Daoy (cell line): ENCODE measurements at regions not wholly inside any gene's neighbourhood (a gene's known extent, or its start where the extent isn't known, plus 50 kb on each side); places are given as distances from the start of the nearest gene placed in this dataset.
"Not testable (repeated sequence)": the region's sequence is repeated elsewhere in the genome, so short reads cannot be mapped to it uniquely, and the experiment has no call there.

Source experiments
- DNase-seq: peaks from one replicate; pipeline ENCODE4 v3.0.0-alpha.2; 2015; ENCODE audit warnings: low read depth

DNA sequence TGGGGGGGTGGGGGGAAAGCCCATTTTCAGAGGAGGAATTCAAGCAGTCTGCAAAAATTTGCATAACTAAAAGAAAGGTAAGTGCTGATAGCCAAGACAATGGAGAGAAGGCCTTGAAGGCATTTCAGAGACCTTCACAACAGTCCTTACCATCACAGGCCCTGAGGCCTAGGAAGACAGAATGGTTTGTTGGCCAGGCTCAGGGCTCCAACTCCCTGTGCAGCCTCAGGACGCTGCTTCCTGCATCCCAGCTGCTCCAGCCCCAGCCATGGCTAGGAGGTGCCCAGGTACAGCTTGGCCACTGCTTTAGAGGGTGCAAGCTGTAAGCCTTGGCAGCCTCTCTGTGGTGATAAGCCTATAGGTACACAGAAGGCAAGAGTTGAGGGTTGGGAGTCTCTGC is 571.6 kb downstream of the MATN1 start:
- DNase-seq = no peak

GRCh38 chr1:30151119-30151518 is 572.3 kb downstream of the MATN1 start:
- DNase-seq = no peak

DNA sequence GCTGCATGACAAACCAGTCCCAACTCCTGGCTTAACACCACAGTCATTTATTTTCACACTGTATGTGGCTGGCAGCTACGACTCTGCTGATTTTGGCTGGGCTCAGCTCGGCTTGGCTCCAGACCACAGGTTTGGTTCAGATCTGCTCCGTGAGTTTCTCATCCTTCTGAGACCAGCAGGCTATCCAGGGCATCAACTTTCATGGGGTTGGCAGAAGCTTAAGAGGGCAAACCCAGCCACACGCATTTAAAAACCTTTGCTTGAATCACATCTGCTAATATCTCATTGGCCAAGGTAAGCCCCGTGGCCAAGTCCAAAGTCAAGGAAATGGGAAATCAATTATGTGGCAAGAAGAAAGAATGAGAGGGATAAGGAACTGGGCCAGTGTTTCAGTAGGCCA is 574.2 kb downstream of the MATN1 start:
- DNase-seq = no peak

- no peak for DNase-seq
Observed at GRCh38 chr1:30148676-30149075, 574.7 kb downstream of the MATN1 start.

DNA sequence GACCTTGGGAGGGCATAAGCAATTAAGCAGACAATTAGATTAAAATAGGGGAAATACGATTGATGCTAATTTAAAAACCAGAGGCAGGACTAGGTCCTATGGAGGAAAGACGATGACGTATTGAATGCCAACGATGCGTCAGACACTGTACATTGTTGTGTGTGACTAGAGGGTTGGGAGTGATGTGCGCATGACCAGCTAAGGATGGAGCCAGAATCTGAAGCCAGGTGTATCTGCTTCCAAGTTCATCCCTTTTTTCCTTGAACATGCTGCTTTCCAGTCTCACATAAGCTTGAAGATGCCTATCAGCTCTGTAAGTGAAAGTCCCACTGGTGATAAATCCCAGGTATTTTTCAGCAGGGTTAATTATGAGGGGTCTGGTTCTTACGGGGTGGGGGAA is 576.2 kb downstream of the MATN1 start:
- DNase-seq = peak; percentile 50

GRCh38 chr1:30146448-30146847 is 576.9 kb downstream of the MATN1 start:
- peak; percentile 25 for DNase-seq

DNA sequence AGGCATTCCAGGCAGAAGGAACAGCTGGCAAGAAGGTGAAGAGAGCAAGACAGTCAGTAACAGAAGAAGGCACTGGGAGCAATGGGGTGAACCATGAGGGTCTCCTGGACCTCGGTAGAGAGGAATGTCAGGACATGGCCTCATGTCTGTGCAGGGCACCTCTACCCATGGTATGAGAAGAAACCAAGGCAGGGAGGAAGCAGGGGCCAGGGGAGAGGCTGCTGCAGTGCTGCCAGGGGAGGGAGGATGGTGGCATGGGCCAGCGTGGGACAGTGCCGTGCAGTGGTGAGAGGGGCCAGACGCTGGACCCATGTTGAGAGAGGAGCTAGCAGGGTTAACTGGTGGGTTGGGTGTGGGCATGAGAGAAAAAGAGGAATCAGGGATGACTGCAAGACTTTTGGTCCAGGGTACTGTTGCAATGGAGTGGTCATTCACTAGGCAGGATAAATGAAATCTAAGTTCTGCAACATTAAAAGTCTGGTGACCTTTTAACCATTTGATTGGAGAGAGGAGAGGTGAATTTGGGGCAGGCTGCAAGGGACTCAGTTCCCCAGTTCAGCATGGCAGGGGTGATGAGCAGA is 577.6 kb downstream of the MATN1 start:
- no peak for DNase-seq

DNA sequence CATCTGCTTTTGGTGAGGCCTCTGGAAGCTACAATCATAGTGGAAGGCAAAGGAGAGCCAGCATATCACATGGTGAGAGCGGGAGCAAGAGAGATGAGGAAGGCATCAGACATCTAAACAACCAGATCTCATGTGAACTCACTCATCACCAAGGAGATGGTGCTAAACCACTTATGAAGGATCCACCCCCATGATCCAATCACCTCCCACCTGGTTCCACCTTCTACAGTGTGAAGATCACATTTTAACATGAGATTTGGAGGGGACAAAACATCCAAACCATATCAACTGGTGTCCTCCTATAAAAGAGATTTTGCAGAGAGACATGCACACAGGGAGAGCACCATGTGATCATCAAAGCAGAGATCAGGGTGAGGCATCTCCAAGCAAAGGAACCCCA is 578.6 kb downstream of the MATN1 start:
- no peak for DNase-seq

DNA sequence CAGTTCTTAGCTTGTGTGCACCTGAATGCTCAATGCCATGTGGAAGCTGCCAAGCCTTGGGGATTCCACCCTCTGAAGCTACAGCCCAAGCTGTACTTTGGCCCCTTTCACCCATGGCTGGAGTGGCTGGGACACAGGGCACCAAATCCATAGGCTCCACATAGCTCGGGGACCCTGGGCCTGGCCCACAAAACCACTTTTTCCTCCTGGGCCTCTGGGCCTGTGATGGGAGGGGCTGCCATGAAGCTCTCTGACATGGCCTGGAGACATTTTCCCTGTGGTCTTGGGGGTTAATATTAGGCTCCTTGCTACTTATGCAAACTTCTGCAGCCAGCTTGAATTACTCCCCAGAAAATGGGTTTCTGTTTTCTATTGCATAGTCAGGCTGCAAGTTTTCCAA is 579.9 kb downstream of the MATN1 start:
- no peak for DNase-seq

DNA sequence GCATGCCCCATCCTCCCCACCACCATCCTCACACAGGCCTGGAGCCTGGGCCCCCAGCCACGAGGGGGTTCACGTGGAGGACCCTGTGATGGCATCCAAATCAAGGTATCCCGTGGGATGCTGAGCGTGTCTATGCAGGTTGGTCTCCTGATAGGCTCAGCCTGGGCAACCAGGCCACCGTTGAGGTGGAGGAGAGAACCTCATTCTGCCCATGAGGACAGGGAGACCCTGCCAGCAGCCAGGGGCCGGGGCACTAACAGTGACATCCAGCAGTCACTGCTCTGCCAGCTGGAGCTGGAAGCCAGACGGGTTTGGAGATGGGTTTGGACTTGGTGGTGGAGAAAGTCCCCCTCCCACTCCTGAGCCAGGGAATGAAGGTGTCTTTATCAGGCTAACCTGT is 582.8 kb downstream of the MATN1 start:
- DNase-seq = no peak

DNA sequence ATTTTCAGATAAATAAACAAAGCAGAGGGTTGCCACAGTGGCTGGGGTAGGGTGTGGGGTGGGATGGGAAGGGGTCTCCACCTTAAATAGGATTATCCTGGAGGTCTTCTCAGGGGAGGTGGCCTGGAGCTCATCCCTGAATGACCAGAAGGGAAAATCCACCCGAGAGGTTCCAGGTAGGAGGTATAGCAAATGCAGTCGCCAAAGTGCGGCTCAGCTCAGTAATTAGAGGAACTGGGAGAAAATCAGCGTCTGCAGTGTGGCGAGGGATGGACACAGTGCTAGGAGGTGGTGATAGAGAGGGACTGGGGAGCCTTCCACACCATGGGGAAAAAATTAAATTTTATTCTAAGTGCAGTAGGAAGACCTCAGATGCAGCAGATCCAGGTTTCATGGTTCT is 584.5 kb downstream of the MATN1 start:
- DNase-seq = no peak

GRCh38 chr1:30137001-30137400 is 586.4 kb downstream of the MATN1 start:
- no peak for DNase-seq

DNA sequence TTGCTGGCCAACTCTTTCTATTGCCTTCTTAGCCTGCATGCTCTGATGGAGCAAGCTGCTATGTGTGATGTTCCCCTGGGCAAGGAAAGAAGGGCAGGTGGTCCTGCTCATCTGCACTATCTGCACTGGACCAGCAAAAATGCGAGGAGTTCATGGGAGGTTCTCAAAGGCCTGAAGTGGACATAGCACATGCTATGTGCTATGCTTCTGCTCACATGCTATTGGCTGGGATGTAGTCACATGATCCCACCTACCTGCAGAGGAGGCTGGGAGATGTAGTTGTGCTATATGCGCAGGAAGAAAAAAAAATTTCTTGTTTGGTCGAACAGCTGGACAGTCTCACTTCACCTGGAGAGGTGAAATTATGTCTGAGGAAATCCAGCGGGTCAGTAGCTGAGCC is 587.7 kb downstream of the MATN1 start:
- peak; percentile 16 for DNase-seq

DNA sequence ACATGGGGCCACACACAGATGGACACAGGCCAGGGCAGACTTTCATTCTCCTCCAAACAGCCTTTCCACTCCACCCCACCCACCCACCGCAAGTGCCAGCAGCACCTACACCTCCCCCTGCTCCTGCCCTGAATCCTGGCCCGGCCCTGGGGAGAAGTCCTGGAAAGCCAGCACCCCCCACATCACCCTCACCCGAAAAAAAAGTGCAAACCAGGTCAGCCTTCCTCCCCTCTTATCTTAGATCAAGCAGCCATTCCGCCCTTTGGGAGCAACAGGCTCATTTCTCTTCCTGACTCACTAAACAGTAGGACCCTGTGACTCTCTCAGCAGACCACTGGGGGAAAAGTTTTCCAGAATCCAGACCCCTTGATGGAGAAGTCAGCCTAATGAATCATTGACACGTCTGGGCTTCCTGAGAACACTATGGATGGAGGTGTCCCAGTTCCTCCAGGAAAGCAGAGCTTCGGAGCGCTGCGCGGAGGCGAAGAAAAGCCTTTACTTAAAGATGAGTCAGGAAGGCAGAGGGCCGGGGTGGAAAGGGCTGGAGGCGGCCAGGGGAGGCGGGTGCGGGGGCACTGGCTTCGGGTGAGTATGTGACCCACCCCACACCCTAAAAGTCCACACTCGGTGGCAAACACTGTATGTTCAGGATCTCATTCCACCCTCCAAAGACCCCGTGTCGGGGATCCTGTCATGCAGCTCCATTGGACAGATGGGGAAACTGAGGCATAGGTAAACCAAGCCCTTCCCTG is 588.7 kb downstream of the MATN1 start:
- peak; percentile 10 for DNase-seq

- no peak for DNase-seq
Observed at GRCh38 chr1:30133414-30134055, 589.9 kb downstream of the MATN1 start.

DNA sequence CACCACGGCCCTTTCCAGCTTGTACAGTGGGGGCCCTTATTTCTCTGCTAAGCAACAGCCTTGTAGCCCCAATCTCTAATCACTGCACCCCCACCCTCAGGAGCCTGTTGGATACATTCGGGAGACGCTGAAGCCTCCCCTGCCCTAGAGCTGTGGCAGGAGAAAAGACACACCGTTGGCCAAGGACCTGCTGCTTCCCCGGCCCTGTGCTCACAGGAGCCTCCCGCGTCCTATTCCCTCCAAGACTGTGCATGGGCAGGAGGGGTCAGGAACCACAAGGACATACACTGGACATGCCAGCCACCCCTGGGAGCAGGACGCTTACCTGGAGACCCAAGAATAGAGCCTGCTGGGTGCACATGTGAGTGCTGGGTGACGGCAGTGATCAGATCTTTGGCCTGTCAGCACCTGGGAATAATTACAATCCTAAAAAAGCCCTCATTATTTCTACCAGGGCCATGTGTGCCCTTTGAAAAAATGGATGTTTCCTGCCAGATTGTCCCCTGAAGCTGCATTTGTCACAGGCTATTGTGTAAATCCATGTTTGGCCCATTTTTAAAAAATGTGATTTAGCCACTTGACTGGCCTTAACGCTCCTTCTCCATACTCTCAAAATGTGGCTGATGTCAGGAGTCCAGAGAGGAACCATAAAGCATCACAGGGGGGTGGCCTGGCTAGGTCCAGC is 590.6 kb downstream of the MATN1 start:
- no peak for DNase-seq

GRCh38 chr1:30130566-30130965 is 592.8 kb downstream of the MATN1 start:
- not testable (repeated sequence) for DNase-seq

DNA sequence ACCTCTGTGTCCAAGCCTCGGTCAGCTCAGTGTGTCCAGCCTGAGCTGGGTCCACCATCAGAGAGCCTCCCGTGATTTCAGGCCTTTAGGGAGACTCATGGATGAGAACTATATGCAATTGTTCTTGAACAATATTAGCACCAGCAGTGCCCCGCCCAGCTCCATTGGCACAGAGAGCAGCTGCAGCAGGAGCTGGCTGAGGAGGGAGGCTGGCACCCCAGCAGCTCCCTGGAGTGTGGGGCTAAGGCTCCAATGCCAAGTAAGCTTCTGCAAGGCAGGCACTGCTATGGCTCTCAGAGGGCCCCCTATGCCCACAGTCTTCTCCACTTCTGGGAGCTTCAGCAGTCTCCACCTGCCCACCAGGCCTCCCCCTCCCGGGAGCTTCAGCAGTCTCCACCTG is 593.3 kb downstream of the MATN1 start:
- DNase-seq = no peak

DNA sequence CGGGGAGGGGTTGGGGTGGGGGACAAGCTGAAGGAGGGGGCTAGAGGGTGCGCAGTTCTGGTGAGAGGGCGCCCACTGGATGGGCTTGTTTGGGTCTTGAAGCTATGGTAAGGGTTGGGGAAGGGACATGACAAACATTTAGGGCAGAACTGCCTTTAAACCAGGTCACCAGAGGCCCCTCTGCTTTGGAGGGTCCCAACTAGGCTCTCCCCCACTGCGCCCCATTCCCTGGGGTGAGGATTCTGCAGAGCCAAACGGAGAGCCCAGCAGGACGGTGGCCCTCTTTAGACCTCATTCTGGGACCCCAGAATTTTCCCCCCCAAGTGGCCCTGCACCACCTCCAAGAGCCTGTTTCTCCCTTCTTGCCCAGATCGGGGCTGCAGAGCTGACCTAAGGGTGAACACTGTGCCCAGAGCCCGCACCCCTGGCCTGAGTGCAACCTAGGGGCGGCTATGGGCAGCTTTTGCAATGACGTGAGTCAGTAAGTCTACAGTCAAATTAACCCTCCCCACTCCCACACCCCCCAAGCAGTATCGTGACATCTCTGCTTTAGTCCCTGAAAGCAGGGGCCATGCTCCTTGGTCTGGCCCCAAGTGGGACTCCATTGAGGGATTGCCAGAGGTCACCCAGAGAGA is 593.8 kb downstream of the MATN1 start:
- DNase-seq = no peak

- DNase-seq = no peak
Observed at GRCh38 chr1:30129001-30129408, 594.4 kb downstream of the MATN1 start.

DNA sequence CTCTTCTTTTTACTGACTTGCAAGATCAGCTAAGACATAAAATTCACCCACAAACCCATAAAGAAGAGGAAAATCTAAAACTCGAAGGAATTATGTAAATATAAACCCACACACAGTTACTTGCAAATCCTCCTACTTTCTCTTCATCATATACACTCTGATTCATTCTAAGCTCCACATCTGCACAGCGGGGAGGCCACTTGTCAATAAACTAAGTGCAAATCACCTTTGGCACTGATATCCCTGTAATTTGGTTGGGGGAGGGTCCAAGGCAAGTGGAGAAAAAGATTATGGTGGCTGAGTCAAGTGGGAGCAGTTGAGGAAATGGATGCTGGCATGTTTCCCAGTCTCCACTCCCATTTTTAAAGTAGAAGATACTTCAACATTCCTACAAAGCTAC is 596.5 kb downstream of the MATN1 start:
- DNase-seq = peak; percentile 19

- DNase-seq = no peak
Observed at GRCh38 chr1:30125821-30126170, 597.6 kb downstream of the MATN1 start.
